ENCODE measurements at regions not wholly inside any gene's neighbourhood (a gene's known extent, or its start where the extent isn't known, plus 50 kb on each side); places are given as distances from the start of the nearest gene placed in this dataset.

DNA sequence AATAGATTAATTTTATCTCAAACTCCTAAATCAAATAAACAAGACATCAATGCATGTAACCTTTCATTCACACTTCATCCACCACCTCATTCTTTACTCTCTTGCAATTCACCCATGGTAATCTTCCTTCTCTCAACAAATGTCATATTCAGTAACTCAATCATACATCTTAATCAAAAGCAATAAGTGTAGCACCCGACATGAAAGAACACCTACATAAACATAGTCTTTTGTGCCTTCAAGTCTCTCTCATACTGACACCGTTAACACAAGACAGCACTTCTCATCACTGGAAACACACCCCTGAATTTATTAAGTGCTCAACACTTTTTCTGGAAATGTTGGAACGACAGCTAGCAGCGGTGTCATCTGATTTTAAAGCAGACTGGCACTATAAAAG lies 225.9 kb downstream of the TTLL7 start:
- FAIRE-seq (no peak), DNase-seq (ENCODE audit: low spot score) (no peak)

GRCh38 chr1:83770319-83770661 lies 228.6 kb downstream of the TTLL7 start:
- DNase-seq (ENCODE audit: low spot score) (no peak), FAIRE-seq (no peak)

- DNase-seq (ENCODE audit: low spot score): no peak
- FAIRE-seq: no peak
Observed at GRCh38 chr1:83769594-83770318, 229.2 kb downstream of the TTLL7 start.

DNA sequence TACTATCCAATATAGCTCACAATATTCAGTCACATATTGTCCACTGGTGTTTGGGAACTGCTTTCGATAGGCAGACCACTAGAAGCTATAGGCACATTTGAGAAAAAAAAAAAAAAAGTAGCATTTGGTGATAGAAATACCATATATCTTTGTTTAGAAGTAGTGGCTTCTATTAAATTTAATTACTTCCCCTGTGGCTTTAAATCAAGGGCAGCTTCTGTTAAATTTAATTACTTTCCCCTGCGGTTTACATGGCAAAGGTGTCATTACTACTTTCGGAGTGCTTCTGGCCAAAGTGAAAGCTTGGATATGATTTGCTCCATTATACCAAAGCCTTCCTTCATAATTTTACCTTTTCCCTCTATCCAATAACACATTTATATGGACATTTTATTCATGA lies 229.9 kb downstream of the TTLL7 start:
- FAIRE-seq: no peak
- DNase-seq (ENCODE audit: low spot score): no peak

- DNase-seq (ENCODE audit: low spot score): no peak
- FAIRE-seq: no peak
Observed at GRCh38 chr1:83766241-83766691, 232.7 kb downstream of the TTLL7 start.

DNA sequence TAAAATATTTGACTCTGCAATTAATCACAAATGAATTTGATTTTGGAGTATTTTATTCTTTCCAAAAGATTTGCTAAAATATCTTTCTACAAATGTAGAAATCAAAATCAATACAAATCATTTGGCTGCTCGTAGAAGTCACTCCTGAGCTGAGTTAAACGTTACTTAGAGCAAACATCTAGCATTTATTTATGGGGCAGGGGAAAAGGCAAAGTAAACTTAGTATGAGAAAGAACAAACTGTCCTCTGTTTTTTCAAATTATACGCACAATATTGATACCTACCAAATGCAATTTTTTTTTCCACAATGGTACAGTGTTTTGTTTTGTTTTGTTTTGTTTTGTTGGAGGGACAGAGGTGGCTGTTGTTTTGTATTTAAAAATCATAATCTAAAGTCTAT lies 233.8 kb downstream of the TTLL7 start:
- FAIRE-seq (no peak), DNase-seq (ENCODE audit: low spot score) (no peak)

DNA sequence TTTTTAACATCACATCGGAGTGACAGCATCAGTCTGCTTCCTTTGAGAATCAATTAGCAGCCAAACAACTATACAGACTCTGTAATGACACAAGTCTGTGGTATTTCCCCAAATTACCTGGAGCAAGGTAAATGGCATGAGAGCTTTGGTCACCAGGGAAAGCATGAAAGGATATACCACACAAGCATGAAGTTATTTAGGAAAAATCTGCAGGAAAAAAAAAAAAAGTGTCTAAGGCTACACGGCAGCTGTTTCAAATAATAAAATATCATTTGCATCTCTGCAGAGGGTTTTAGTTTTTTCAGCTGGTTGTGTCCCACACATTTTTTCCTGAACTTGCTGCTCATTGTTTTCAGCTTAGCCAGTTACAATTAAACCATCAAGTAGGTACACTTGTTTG lies 234.7 kb downstream of the TTLL7 start:
- DNase-seq (ENCODE audit: low spot score): no peak
- FAIRE-seq: no peak

DNA sequence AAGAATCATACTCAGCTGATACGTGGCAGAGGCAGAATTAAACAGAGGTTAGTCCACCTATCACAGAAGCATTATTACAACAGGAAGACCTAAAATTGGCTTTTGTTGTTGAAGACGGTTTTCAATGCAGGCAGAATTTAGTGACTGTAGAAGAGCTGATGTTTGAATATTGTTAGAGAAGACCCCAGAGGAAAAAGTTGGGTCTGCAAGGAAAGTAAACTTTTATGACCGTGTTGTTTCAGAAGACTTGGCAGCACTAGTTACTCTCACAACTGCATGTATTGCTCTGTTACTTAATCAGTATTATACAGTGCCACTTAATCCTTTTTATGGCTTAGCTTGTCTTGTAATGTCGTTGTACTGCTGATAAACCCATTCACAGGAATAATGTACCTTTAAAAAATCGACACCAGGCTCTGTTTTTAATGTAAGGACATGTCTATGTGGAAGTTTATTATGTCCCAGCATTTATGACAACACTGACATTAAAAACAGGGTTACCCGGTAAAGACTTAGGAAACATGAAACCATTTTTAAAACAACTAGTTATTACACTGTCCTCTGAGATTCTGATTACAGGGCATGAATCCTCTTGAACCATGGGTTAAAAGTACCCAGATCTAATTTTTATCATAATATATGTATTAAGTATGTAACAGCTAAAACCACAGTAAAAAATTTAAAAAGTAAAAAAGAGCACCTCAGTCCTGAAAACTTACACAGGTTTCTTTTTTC lies 235.4 kb downstream of the TTLL7 start:
- no peak for DNase-seq (ENCODE audit: low spot score)
- FAIRE-seq: no peak

- no peak for FAIRE-seq
- DNase-seq (ENCODE audit: low spot score): no peak
Observed at GRCh38 chr1:83762416-83762815, 236.5 kb downstream of the TTLL7 start.

GRCh38 chr1:83762039-83762365 lies 236.9 kb downstream of the TTLL7 start:
- DNase-seq (ENCODE audit: low spot score): no peak
- no peak for FAIRE-seq

GRCh38 chr1:83761167-83762038 lies 237.5 kb downstream of the TTLL7 start:
- no peak for DNase-seq (ENCODE audit: low spot score)
- FAIRE-seq: no peak

DNA sequence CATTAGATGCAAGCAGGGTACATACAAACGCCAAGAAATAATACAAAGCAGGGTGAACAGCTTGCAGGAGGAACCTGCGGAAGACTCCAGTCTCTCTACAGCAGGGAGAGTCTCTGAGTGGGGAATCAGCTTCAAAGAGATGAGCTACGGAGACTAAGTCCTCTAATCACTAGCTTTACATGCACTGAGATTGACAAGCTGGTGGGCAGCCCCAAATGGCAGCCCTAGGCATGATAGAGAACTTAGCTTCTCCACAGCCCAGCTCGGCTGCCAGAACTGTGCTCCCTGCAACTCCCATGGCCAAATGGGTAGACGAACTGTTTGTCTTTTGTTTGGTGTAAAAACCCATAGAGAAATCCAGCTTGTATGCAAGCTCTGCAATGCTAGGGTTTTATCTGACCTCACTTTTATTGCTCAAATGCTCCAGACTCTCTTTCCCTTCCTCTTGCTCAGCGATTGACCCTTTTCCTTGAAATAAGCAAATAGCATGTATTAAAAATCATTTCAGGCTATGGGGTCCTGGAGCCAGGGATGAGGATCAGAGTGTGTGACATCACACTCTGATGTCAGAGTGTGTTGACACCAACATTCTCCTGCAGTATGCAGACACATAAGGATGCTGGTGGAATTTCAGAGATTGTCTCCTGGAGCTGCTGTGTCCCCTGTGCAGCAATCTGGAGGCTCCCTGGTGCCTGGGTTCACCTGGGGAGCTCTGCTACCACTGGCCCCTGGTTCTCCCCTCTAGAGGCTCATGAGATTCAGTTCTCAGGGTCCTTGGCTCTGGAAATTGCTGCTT lies 238.5 kb downstream of the TTLL7 start:
- no peak for DNase-seq (ENCODE audit: low spot score)
- no peak for FAIRE-seq

- FAIRE-seq (no peak), DNase-seq (ENCODE audit: low spot score) (no peak)
Observed at GRCh38 chr1:83756984-83757717, 241.8 kb downstream of the TTLL7 start.

DNA sequence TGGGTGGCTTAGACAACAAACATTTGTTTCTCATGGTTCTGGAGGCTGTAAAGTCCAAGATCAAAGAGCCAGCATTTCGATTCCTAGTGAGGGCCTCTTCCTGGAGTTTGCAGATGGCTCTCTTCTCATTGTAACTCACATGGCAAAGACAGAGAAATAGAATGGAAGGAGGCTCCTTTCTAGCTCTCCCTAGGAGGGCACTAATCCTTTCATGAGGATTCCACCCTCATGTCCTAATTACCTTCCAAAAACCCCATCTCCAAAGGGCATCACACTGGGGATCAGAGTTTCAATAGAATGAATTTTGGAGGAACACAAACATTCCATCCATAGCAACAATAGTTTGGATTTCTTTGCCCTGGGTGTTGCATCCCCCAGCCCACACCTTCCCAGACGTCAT lies 247.3 kb downstream of the TTLL7 start:
- no peak for FAIRE-seq
- DNase-seq (ENCODE audit: low spot score): no peak

DNA sequence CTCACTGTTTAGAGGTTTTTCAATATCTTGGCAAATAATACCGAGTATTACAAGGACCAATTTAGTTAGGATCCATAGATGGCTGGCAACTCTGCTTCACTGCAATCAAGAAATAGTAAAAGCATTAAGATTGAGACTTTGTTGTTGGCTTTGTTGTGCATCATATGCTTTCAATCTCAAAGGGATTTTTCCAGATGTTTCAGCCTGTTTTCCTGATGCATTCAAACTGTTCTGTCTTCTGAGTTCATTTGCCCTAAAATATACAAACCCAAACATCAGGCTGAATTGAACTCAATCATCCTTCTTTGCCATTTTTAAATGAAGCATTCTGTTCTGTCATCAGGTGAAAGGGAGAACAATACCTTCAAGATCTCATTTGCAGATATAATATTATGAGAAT lies 248.7 kb downstream of the TTLL7 start:
- DNase-seq (ENCODE audit: low spot score) (no peak), FAIRE-seq (no peak)

GRCh38 chr1:83747853-83748482 lies 251.0 kb downstream of the TTLL7 start:
- DNase-seq (ENCODE audit: low spot score): no peak
- FAIRE-seq: no peak

DNA sequence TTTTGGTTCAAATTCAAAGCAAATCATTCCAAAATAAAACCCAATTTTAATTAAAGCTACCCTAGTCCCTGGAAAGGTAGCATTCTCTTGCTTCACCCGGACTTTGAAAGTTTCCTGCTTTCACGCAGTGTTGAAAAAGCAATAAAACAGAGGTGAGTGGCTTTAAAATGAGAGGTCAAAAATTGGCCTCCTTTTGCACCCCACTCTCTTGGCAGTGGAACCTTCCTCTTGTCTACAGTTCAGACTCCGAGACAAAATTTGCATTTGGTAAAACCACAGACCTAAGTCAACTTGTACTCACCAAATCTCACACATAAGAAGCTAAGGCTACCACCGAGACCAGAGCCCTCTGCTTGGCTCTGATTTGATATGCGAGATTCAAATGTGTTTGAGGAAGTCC lies 252.7 kb downstream of the TTLL7 start:
- no peak for FAIRE-seq
- no peak for DNase-seq (ENCODE audit: low spot score)

DNA sequence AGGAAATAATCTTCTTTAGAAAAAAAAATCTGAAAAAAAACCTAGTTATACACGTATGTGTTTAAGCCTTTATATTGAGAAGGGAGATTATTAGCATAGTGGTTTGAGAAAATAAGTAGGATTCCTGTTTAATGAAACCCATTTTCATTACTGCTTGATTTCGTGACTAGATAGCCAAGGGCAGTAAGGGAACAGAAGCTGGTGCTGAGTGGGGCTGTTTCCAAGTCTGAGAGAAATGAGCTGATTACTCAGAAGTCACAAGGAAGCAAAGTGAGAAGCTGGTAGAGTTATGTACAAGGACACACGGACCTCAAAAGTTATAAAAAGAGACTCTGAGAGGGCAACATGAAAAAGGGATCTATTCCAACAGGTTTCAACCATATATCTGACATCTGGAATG lies 256.5 kb downstream of the TTLL7 start:
- DNase-seq (ENCODE audit: low spot score) (no peak), FAIRE-seq (no peak)

DNA sequence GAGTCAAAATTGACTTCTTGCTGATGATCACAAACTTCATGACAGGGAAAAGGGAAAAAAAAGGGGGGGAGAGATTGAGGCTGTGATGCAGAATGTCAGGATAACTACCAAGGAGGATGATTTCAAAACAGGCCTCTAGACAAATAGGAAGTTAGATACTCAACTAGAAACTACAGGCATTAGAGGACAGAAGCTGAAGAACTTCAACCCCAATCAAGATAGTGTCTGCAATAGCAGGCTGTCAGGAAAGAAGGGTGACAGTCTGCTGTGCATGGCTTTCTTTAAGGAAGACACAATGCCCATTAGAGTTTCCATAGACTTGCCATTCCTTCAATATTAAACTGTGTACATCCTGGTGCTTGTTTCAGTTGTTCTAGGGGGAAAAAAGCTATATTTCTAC lies 257.2 kb downstream of the TTLL7 start:
- FAIRE-seq (no peak), DNase-seq (ENCODE audit: low spot score) (no peak)

DNA sequence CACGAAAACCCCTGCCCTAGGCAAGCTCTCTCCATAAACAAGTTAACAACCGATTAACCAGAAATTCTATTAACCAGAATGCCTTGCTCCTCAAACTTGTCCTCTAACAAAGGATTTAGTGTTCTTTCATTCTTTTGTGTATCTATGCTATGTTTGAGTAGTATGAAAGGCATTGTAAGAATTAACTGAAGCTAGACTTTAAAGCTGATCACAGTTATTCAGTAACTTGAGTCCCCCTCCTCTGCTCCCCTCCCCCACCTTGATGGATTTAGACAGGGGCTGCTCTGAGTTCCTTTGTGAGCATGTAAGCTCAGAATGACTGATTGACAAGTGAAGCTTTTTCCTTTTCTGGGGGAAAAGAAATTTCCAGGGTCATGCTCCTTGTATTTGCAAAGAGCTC lies 257.6 kb downstream of the TTLL7 start:
- FAIRE-seq: no peak
- no peak for DNase-seq (ENCODE audit: low spot score)

Data from RCC 7860 (cell line).